ENCODE measurements at regions not wholly inside any gene's neighbourhood (a gene's known extent, or its start where the extent isn't known, plus 50 kb on each side); places are given as distances from the start of the nearest gene placed in this dataset.

DNA sequence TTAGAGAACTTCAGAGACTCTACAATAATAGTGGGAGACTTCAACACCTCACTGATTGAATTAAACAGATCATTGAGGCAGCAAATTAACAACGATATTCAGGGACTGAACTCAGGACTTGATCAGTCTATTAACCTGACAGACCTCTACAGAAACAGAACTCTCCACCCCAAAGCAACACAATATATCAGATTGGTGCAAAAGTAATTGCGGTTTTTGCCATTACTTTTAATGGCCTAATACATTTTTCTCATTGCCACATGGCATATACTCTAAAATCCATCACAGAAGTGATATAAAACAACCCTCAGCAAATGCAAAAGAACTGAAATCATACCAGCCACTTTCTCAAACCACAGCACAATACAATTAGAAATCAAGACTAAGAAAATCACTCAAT is 298.1 kb upstream of the SGO1 start:
- Histone ChIP-seq H2BK20ac (ENCODE audit: low read depth, low read length) (no peak overlapping the region), H4K8ac (ENCODE audit: low read depth in 2 of 2, low read length in 2 of 2) (no peak overlapping the region), H3K18ac (ENCODE audit: low read depth, low read length) (no peak overlapping the region), H2BK5ac (ENCODE audit: low read depth, low read length, poor library complexity, severe bottlenecking) (no peak overlapping the region), H3K4me3 (ENCODE audit: insufficient read depth, low read depth, low read length) (no peak overlapping the region), H3K4me1 (ENCODE audit: control insufficient read depth, insufficient read depth, low read length) (no peaks in the 10 kb centered on the region), H2BK120ac (ENCODE audit: low read depth, low read length) (no peak overlapping the region), H4K91ac (ENCODE audit: insufficient read depth, low read depth, low read length) (no peak overlapping the region), H4K5ac (ENCODE audit: low read depth, low read length) (no peak overlapping the region), H2AFZ (replicated peaks; ENCODE audit: low read length, poor library complexity) (no peak overlapping the region), H3K56ac (ENCODE audit: extremely low read depth, insufficient read depth, low read length) (no peak overlapping the region), H3K4me2 (ENCODE audit: low read depth, low read length) (no peak overlapping the region), H3K14ac (replicated peaks; ENCODE audit: low read depth, low read length) (no peak overlapping the region), H3K27me3 (ENCODE audit: control insufficient read depth, insufficient read depth, low read length) (no peaks in the 10 kb centered on the region), H2BK15ac (ENCODE audit: low read depth, low read length) (no peak overlapping the region), H3K23ac (ENCODE audit: low read depth, low read length) (no peak overlapping the region), H3K79me1 (ENCODE audit: low read depth in 1 of 2, low read length in 2 of 2) (no peaks in the 10 kb centered on the region), H2AK5ac (ENCODE audit: low read depth, low read length) (no peak overlapping the region), H3K36me3 (ENCODE audit: control insufficient read depth, insufficient read depth, low read length) (no peaks in the 10 kb centered on the region), H2AK9ac (replicated peaks; ENCODE audit: low read depth, low read length, poor library complexity) (no peak overlapping the region), H3K9ac (ENCODE audit: low read depth, low read length) (no peak overlapping the region), H3K9me1 (ENCODE audit: insufficient read depth, low read length) (no peaks in the 10 kb centered on the region), H4K20me1 (ENCODE audit: insufficient read depth, low read length) (no peaks in the 10 kb centered on the region), H3K27ac (ENCODE audit: insufficient read depth, low read length) (no peak overlapping the region), H3K9me3 (ENCODE audit: control insufficient read depth, insufficient read depth, low read length) (peaks cover 5% of the 10 kb centered on the region; the same call in 1 of the 2 replicates), H3K4ac (ENCODE audit: low read depth, low read length) (no peak overlapping the region)
- TF ChIP-seq POLR2A (IDR thresholded peaks at IDR 0.05; ENCODE audit: low read depth, low read length) (no peak), NFE2L2 (IDR thresholded peaks at IDR 0.05; ENCODE audit: low read depth, low read length) (no peak), CHD1 (IDR thresholded peaks at IDR 0.05; ENCODE audit: low read depth, low read length) (no peak), SMC3 (IDR thresholded peaks at IDR 0.05; ENCODE audit: low read depth, low read length) (no peak), CEBPB (IDR thresholded peaks at IDR 0.05; ENCODE audit: low read depth, low read length) (no peak), FOS (IDR thresholded peaks at IDR 0.05; ENCODE audit: low read depth, low read length) (no peak), BHLHE40 (IDR thresholded peaks at IDR 0.05; ENCODE audit: low read depth, low read length) (no peak), MXI1 (IDR thresholded peaks at IDR 0.05; ENCODE audit: borderline replicate concordance, low read depth, low read length) (no peak), RCOR1 (IDR thresholded peaks at IDR 0.05; ENCODE audit: insufficient replicate concordance, low read length) (no peak), RAD21 (IDR thresholded peaks at IDR 0.05; ENCODE audit: low read length) (no peak), RFX5 (IDR thresholded peaks at IDR 0.05; ENCODE audit: low read depth, low read length) (no peak)
- TF ChIP-seq, protein P1, sequence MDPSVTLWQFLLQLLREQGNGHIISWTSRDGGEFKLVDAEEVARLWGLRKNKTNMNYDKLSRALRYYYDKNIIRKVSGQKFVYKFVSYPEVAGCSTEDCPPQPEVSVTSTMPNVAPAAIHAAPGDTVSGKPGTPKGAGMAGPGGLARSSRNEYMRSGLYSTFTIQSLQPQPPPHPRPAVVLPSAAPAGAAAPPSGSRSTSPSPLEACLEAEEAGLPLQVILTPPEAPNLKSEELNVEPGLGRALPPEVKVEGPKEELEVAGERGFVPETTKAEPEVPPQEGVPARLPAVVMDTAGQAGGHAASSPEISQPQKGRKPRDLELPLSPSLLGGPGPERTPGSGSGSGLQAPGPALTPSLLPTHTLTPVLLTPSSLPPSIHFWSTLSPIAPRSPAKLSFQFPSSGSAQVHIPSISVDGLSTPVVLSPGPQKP (IDR thresholded peaks at IDR 0.05; ENCODE audit: borderline replicate concordance, low read depth, low read length): no peak
- dilution Hi-C loops (cut with HindIII; ENCODE audit: low sequenced_read_pairs, unreplicated experiment) (no loop called here), in situ Hi-C loops (cut with MboI; ENCODE audit: low sequenced_read_pairs) (no loop called here), intact Hi-C loops (cut with micrococcal nuclease) (no loop called here)
- ATAC-seq (ENCODE audit: low read depth) (no peak), DNase-seq (no peak)
- no CpG with 5 or more reads among the region's 2 CpGs for WGBS, 2 experiments (ENCODE audit: extremely low coverage in 2 of 2, insufficient read length in 1 of 2)
- ChIA-PET CTCF (no interaction called here), POLR2A (ENCODE audit: unreplicated experiment) (no interaction called here)
- no TSS peak for BruUV-seq (replicated peaks)
